SK-N-MC (cell line): ENCODE measurements at regions not wholly inside any gene's neighbourhood (a gene's known extent, or its start where the extent isn't known, plus 50 kb on each side); places are given as distances from the start of the nearest gene placed in this dataset.

Source experiments
- EZH2 ChIP-seq: fragments of 200-600 bp; sonication (generic); IDR thresholded peaks from one replicate; pipeline ENCODE4 v1.6.1; 2017; ENCODE audit warnings: antibody characterized with exemption
- FOXP2 ChIP-seq: optimal IDR thresholded peaks from 2 replicates; pipeline ENCODE3; 2011; ENCODE audit warnings: mild to moderate bottlenecking, moderate library complexity; ENCODE audit not compliant: insufficient read depth; ENCODE audit errors: extremely low read length, control extremely low read depth
- POLR2AphosphoS5 ChIP-seq: IDR thresholded peaks from 2 replicates; pipeline ENCODE4 v1.6.1; 2012; ENCODE audit warnings: mild to moderate bottlenecking, low read depth, low read length, borderline replicate concordance

DNA sequence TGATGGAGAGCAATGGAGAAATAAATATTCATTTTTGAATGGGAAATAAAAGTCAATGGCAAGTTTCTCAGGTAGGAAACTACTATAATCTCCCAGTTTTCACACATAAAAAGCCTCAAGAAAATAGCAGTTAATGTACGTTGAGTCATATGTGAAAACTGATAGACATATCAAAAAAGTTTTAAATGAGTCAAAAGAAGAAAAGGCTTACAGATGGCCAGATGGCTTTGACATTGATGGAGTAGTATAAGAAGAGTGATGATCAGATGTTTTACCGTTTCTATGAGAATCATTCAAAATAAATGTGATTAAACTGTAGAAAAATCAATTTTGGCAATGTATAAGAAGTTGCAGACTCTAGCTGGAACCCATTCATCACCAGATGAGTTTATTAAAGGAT, 97.8 kb downstream of the LLPH start:
- TF ChIP-seq EZH2 (no peak), POLR2AphosphoS5 (no peak), FOXP2 (no peak)
